Calu3 (cell line): ENCODE measurements at regions not wholly inside any gene's neighbourhood (a gene's known extent, or its start where the extent isn't known, plus 50 kb on each side); places are given as distances from the start of the nearest gene placed in this dataset.

Experiments
- BruUV-seq: library from RNA; stranded (reverse); fragments of 400-500 nt; replicated peaks from 2 replicates; lab custom pipeline; 2021; lab: Mats Ljungman, UMichigan
- CTCF ChIA-PET: fragments of 300-600 bp; sonication (Branson Sonifier 250); formaldehyde crosslinking; loops from one replicate; lab custom pipeline; 2022; ENCODE audit warnings: antibody characterized with exemption; lab: Charles Lee
- DNase-seq: peaks from one replicate; pipeline ENCODE4 v3.0.0; 2022
- H3K27ac Mint-ChIP-seq: one replicate; pipeline ENCODE4 v1.8.0; 2022; ENCODE audit warnings: mixed read lengths; ENCODE audit not compliant: unreplicated experiment
- H3K27me3 Mint-ChIP-seq: one replicate; pipeline ENCODE4 v1.8.0; 2022; ENCODE audit warnings: mixed read lengths; ENCODE audit not compliant: unreplicated experiment
- H3K36me3 Mint-ChIP-seq: one replicate; pipeline ENCODE4 v1.8.0; 2022; ENCODE audit warnings: mild to moderate bottlenecking, moderate library complexity, mixed read lengths; ENCODE audit not compliant: insufficient read depth, unreplicated experiment
- H3K4me1 Mint-ChIP-seq: one replicate; pipeline ENCODE4 v1.8.0; 2022; ENCODE audit warnings: mild to moderate bottlenecking, low read depth, mixed read lengths; ENCODE audit not compliant: unreplicated experiment
- H3K4me3 Mint-ChIP-seq: one replicate; pipeline ENCODE4 v1.8.0; 2022; ENCODE audit warnings: mild to moderate bottlenecking, low read depth, moderate library complexity, mixed read lengths; ENCODE audit not compliant: unreplicated experiment
- H3K9me3 Mint-ChIP-seq: one replicate; pipeline ENCODE4 v1.8.0; 2022; ENCODE audit warnings: low read depth, mixed read lengths; ENCODE audit not compliant: unreplicated experiment
- intact Hi-C: fragments of 100-400 bp; cut with micrococcal nuclease; formaldehyde crosslinking; loops from one replicate; pipeline ENCODE4 v1.10.0; 2022; ENCODE audit not compliant: unreplicated experiment
- TF ChIP-seq, protein P1 (sequence below): fragments of 200-600 bp; IDR thresholded peaks from one replicate; pipeline ENCODE4 v1.8.0; 2022; ENCODE audit warnings: antibody characterized with exemption; ENCODE audit not compliant: unreplicated experiment

DNA sequence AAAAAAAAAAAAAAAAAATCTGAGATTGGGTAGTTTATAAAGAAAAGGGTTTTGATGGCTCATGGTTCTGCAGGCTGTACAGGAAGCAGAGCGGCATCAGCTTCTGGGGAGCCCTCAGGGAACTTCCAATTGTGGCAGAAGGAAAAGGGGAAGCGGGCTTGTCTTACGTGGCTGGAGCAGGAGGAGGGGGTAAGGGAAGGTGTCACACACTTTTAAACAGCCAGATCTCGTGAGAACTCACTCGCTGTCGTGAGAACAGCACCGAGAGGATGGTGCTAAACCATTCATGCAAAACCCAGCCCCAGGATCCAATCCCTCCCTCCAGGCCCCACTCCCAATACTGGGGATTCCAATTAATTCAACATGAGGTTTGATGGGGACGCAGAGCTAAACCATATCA lies 806.2 kb downstream of the TBC1D22A start:
- Mint-ChIP-seq H3K36me3 (no peaks in the 10 kb centered on the region), H3K27me3 (no peaks in the 10 kb centered on the region), H3K9me3 (peaks cover 20% of the 10 kb centered on the region), H3K27ac (no peak overlapping the region), H3K4me1 (no peaks in the 10 kb centered on the region), H3K4me3 (no peak overlapping the region)
- CTCF ChIA-PET: no interaction called here
- no peak for DNase-seq
- intact Hi-C loops: no loop called here
- no TSS peak for BruUV-seq
- TF ChIP-seq, protein P1, sequence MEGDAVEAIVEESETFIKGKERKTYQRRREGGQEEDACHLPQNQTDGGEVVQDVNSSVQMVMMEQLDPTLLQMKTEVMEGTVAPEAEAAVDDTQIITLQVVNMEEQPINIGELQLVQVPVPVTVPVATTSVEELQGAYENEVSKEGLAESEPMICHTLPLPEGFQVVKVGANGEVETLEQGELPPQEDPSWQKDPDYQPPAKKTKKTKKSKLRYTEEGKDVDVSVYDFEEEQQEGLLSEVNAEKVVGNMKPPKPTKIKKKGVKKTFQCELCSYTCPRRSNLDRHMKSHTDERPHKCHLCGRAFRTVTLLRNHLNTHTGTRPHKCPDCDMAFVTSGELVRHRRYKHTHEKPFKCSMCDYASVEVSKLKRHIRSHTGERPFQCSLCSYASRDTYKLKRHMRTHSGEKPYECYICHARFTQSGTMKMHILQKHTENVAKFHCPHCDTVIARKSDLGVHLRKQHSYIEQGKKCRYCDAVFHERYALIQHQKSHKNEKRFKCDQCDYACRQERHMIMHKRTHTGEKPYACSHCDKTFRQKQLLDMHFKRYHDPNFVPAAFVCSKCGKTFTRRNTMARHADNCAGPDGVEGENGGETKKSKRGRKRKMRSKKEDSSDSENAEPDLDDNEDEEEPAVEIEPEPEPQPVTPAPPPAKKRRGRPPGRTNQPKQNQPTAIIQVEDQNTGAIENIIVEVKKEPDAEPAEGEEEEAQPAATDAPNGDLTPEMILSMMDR: no peak

DNA sequence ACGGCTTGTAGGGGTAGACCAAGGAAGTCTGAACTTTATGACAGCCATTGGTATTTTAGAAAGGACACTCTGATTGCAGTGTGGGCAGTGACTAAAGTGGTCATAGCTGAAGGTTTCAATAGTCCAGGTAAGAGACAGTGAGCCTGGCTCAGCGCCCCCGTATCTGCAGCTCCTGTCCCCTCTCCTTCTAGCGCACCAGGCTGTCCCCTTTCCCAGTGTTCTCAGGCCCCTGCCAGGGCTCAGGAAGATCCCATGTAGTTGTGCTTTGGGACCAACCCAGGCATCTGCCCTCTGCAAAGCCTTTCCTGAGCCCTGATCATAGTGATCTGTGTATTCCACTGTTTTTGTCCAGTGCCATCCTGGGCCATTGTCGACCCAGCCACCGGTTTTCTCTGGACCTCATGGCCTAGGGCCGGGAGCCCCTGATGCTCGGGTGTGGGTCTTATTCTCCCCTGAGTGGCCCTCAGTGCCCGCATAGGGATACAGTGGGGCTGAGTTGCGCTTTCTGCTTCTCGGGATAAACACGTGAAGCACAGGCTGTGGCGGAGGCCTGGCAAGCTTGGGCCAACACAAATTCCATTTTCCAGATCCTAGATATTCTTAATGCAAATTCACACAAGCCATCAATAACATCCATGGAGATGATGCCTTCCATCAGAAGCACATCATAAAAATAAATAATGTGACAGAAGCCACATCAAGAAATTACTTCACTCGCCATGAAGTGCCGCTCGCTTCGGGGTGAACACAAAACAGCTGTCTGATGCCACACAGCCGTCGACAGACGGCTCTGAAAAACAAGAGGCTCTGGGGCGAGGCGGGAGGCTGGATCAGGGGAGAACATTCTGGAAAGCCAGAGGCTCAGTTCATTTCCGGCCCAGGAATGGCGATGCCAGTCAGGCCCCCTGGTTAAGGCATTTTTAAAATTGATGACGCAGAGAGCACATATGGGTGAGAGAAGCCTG lies 805.0 kb downstream of the TBC1D22A start:
- intact Hi-C loops: no loop called here
- Mint-ChIP-seq H3K27ac (no peak overlapping the region), H3K4me1 (no peaks in the 10 kb centered on the region), H3K4me3 (no peak overlapping the region), H3K9me3 (peaks cover 26% of the 10 kb centered on the region), H3K36me3 (no peaks in the 10 kb centered on the region), H3K27me3 (no peaks in the 10 kb centered on the region)
- DNase-seq: no peak
- TF ChIP-seq, protein P1: no peak
- CTCF ChIA-PET: no interaction called here
- BruUV-seq: no TSS peak

DNA sequence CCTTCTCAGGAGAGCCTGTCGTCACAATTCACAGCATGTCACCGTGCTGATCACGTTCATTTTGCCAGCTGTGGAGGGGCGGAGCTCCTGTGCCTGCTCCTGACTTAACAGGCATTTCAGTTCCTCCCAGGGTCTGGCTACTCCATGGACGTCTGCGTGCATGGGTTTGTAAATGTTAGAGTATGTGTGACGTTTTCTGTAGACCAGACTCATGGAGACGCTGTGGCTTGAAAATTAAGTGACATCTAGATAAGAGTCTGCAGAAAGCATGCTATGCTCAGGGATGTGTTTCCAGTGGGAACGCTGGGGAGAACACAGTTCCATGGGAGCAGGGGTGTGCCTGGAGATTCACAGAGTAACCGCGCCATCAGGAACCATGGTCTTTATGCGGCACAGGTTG lies 804.0 kb downstream of the TBC1D22A start:
- Mint-ChIP-seq H3K4me3 (no peak overlapping the region), H3K36me3 (no peaks in the 10 kb centered on the region), H3K4me1 (no peaks in the 10 kb centered on the region), H3K27me3 (no peaks in the 10 kb centered on the region), H3K27ac (no peak overlapping the region), H3K9me3 (peaks cover 23% of the 10 kb centered on the region)
- intact Hi-C loops: no loop called here
- DNase-seq: no peak
- CTCF ChIA-PET: no interaction called here
- TF ChIP-seq, protein P1: no peak
- BruUV-seq: no TSS peak

DNA sequence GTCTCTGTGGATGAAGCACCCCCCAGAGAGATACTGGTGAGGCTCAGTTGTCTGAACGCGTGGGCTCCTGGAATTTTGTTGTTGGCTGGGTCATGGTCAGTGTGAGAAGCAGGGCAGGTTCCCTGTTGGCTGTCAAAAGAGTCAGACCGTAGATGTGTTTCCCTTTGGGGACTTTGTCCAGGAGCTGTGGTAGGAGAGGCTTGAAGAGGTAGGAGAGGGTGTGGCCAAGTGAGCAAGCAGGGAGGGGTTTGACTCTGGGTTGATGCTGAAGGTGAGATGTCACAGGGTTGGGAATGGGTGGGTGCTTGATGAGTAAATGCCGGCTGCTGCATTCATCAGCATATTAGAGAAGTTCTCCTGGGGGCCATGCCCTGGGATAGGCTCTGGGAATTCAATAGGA lies 803.2 kb downstream of the TBC1D22A start:
- Mint-ChIP-seq H3K27me3 (no peaks in the 10 kb centered on the region), H3K27ac (no peak overlapping the region), H3K4me3 (no peak overlapping the region), H3K4me1 (no peaks in the 10 kb centered on the region), H3K9me3 (peaks cover 22% of the 10 kb centered on the region), H3K36me3 (no peaks in the 10 kb centered on the region)
- DNase-seq: no peak
- CTCF ChIA-PET: no interaction called here
- BruUV-seq: no TSS peak
- TF ChIP-seq, protein P1: no peak
- intact Hi-C loops: no loop called here
